ENCODE measurements at regions not wholly inside any gene's neighbourhood (a gene's known extent, or its start where the extent isn't known, plus 50 kb on each side); places are given as distances from the start of the nearest gene placed in this dataset.
"Not testable (repeated sequence)": the region's sequence is repeated elsewhere in the genome, so short reads cannot be mapped to it uniquely, and the experiment has no call there.

GRCh38 chr9:94387338-94388010 lies 59.0 kb upstream of the NUTM2F start:
- H3K9ac ChIP-seq (ENCODE audit: low read length); H3K27me3 ChIP-seq (ENCODE audit: control insufficient read depth, insufficient read depth, low read length); H3K4me3 ChIP-seq (ENCODE audit: low read depth, low read length); H3K36me3 ChIP-seq (ENCODE audit: control insufficient read depth, insufficient read depth, low read length); H3K4me1 ChIP-seq (ENCODE audit: control insufficient read depth, insufficient read depth, low read length); H3K9me3 ChIP-seq (ENCODE audit: control insufficient read depth, insufficient read depth, low read depth, low read length); H3K27ac ChIP-seq (ENCODE audit: low read depth, low read length): not testable (repeated sequence)

GRCh38 chr9:94388011-94388406 lies 59.6 kb upstream of the NUTM2F start:
- not testable (repeated sequence) for H3K27me3 ChIP-seq (ENCODE audit: control insufficient read depth, insufficient read depth, low read length); H3K36me3 ChIP-seq (ENCODE audit: control insufficient read depth, insufficient read depth, low read length); H3K4me3 ChIP-seq (ENCODE audit: low read depth, low read length); H3K27ac ChIP-seq (ENCODE audit: low read depth, low read length); H3K9me3 ChIP-seq (ENCODE audit: control insufficient read depth, insufficient read depth, low read depth, low read length); H3K4me1 ChIP-seq (ENCODE audit: control insufficient read depth, insufficient read depth, low read length); H3K9ac ChIP-seq (ENCODE audit: low read length)

GRCh38 chr9:94390425-94391098 lies 62.1 kb upstream of the NUTM2F start:
- H3K9ac ChIP-seq (ENCODE audit: low read length); H3K36me3 ChIP-seq (ENCODE audit: control insufficient read depth, insufficient read depth, low read length); H3K27me3 ChIP-seq (ENCODE audit: control insufficient read depth, insufficient read depth, low read length); H3K9me3 ChIP-seq (ENCODE audit: control insufficient read depth, insufficient read depth, low read depth, low read length); H3K4me1 ChIP-seq (ENCODE audit: control insufficient read depth, insufficient read depth, low read length); H3K4me3 ChIP-seq (ENCODE audit: low read depth, low read length); H3K27ac ChIP-seq (ENCODE audit: low read depth, low read length): not testable (repeated sequence)

- not testable (repeated sequence) for H3K4me3 ChIP-seq (ENCODE audit: low read depth, low read length); H3K27me3 ChIP-seq (ENCODE audit: control insufficient read depth, insufficient read depth, low read length); H3K9me3 ChIP-seq (ENCODE audit: control insufficient read depth, insufficient read depth, low read depth, low read length); H3K9ac ChIP-seq (ENCODE audit: low read length); H3K27ac ChIP-seq (ENCODE audit: low read depth, low read length); H3K36me3 ChIP-seq (ENCODE audit: control insufficient read depth, insufficient read depth, low read length); H3K4me1 ChIP-seq (ENCODE audit: control insufficient read depth, insufficient read depth, low read length)
Observed at GRCh38 chr9:94392971-94393624, 64.7 kb upstream of the NUTM2F start.

- not testable (repeated sequence) for H3K4me1 ChIP-seq (ENCODE audit: control insufficient read depth, insufficient read depth, low read length); H3K27ac ChIP-seq (ENCODE audit: low read depth, low read length); H3K9me3 ChIP-seq (ENCODE audit: control insufficient read depth, insufficient read depth, low read depth, low read length)
Observed at GRCh38 chr9:94397766-94398379, 69.4 kb upstream of the NUTM2F start.

GRCh38 chr9:94400461-94400860 lies 72.0 kb upstream of the NUTM2F start:
- H3K9ac ChIP-seq (ENCODE audit: low read length); H3K4me3 ChIP-seq (ENCODE audit: low read depth, low read length); H3K4me1 ChIP-seq (ENCODE audit: control insufficient read depth, insufficient read depth, low read length); H3K36me3 ChIP-seq (ENCODE audit: control insufficient read depth, insufficient read depth, low read length); H3K27ac ChIP-seq (ENCODE audit: low read depth, low read length); H3K27me3 ChIP-seq (ENCODE audit: control insufficient read depth, insufficient read depth, low read length); H3K9me3 ChIP-seq (ENCODE audit: control insufficient read depth, insufficient read depth, low read depth, low read length): not testable (repeated sequence)

More at GRCh38 chr9:94397766-94398379, 69.4 kb upstream of the NUTM2F start:
- H3K9ac ChIP-seq (ENCODE audit: low read length); H3K27me3 ChIP-seq (ENCODE audit: control insufficient read depth, insufficient read depth, low read length); H3K4me3 ChIP-seq (ENCODE audit: low read depth, low read length); H3K36me3 ChIP-seq (ENCODE audit: control insufficient read depth, insufficient read depth, low read length): not testable (repeated sequence)

- H3K36me3 ChIP-seq (ENCODE audit: control insufficient read depth, insufficient read depth, low read length); H3K4me1 ChIP-seq (ENCODE audit: control insufficient read depth, insufficient read depth, low read length); H3K9me3 ChIP-seq (ENCODE audit: control insufficient read depth, insufficient read depth, low read depth, low read length); H3K9ac ChIP-seq (ENCODE audit: low read length); H3K4me3 ChIP-seq (ENCODE audit: low read depth, low read length); H3K27me3 ChIP-seq (ENCODE audit: control insufficient read depth, insufficient read depth, low read length); H3K27ac ChIP-seq (ENCODE audit: low read depth, low read length): not testable (repeated sequence)
Observed at GRCh38 chr9:94402795-94403194, 74.4 kb upstream of the NUTM2F start.

GRCh38 chr9:94403571-94403970 lies 75.1 kb upstream of the NUTM2F start:
- not testable (repeated sequence) for H3K27ac ChIP-seq (ENCODE audit: low read depth, low read length); H3K9ac ChIP-seq (ENCODE audit: low read length); H3K27me3 ChIP-seq (ENCODE audit: control insufficient read depth, insufficient read depth, low read length); H3K4me3 ChIP-seq (ENCODE audit: low read depth, low read length); H3K4me1 ChIP-seq (ENCODE audit: control insufficient read depth, insufficient read depth, low read length); H3K36me3 ChIP-seq (ENCODE audit: control insufficient read depth, insufficient read depth, low read length); H3K9me3 ChIP-seq (ENCODE audit: control insufficient read depth, insufficient read depth, low read depth, low read length)

- not testable (repeated sequence) for H3K36me3 ChIP-seq (ENCODE audit: control insufficient read depth, insufficient read depth, low read length); H3K27me3 ChIP-seq (ENCODE audit: control insufficient read depth, insufficient read depth, low read length); H3K9ac ChIP-seq (ENCODE audit: low read length); H3K9me3 ChIP-seq (ENCODE audit: control insufficient read depth, insufficient read depth, low read depth, low read length); H3K27ac ChIP-seq (ENCODE audit: low read depth, low read length); H3K4me1 ChIP-seq (ENCODE audit: control insufficient read depth, insufficient read depth, low read length); H3K4me3 ChIP-seq (ENCODE audit: low read depth, low read length)
Observed at GRCh38 chr9:94413665-94414064, 85.2 kb upstream of the NUTM2F start.

- H3K4me3 ChIP-seq (ENCODE audit: low read depth, low read length); H3K36me3 ChIP-seq (ENCODE audit: control insufficient read depth, insufficient read depth, low read length); H3K27me3 ChIP-seq (ENCODE audit: control insufficient read depth, insufficient read depth, low read length); H3K27ac ChIP-seq (ENCODE audit: low read depth, low read length); H3K9me3 ChIP-seq (ENCODE audit: control insufficient read depth, insufficient read depth, low read depth, low read length); H3K4me1 ChIP-seq (ENCODE audit: control insufficient read depth, insufficient read depth, low read length); H3K9ac ChIP-seq (ENCODE audit: low read length): not testable (repeated sequence)
Observed at GRCh38 chr9:94415111-94415510, 86.7 kb upstream of the NUTM2F start.

- not testable (repeated sequence) for H3K9me3 ChIP-seq (ENCODE audit: control insufficient read depth, insufficient read depth, low read depth, low read length); H3K36me3 ChIP-seq (ENCODE audit: control insufficient read depth, insufficient read depth, low read length); H3K4me3 ChIP-seq (ENCODE audit: low read depth, low read length); H3K27ac ChIP-seq (ENCODE audit: low read depth, low read length); H3K9ac ChIP-seq (ENCODE audit: low read length); H3K4me1 ChIP-seq (ENCODE audit: control insufficient read depth, insufficient read depth, low read length); H3K27me3 ChIP-seq (ENCODE audit: control insufficient read depth, insufficient read depth, low read length)
Observed at GRCh38 chr9:94420098-94420497, 91.7 kb upstream of the NUTM2F start.
